ENCODE measurements at regions not wholly inside any gene's neighbourhood (a gene's known extent, or its start where the extent isn't known, plus 50 kb on each side); places are given as distances from the start of the nearest gene placed in this dataset.
"Not testable (repeated sequence)": the region's sequence is repeated elsewhere in the genome, so short reads cannot be mapped to it uniquely, and the experiment has no call there.

DNA sequence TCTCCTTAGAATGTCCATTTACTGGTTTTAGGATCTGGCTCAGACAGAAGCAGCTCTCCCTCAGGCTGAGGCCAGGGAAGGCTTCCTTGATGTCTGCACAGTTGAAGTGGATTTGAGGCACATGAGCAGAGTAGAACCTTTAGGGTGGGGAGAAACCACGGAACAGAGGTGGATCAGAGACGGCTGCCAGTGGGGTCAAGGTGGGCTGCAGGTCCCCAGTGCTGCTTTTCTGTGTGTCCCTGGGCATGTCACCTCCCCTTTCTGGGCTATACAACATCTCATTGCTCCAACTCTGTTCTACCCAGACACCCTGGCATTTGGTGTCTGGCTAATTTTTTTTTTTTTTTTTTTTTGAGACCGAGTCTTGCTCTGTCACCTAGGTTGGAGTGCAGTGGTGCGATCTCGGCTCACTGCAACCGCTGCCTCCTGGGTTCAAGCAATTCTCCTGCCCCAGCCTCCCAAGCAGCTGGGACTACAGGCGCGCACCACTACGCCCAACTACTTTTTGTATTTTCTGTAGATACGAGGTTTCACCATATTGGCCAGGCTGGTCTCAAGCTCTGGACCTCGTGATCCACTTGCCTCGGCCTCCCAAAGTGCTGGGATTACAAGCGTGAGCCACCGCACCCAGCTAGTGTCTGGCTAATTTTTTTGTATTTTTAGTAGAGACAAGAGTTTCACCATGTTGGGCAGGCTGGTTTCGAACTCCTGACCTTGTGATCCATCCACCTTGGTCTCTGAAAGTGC is 73.3 kb upstream of the THOC3 start:
- POLR2A ChIA-PET: not testable (repeated sequence)

DNA sequence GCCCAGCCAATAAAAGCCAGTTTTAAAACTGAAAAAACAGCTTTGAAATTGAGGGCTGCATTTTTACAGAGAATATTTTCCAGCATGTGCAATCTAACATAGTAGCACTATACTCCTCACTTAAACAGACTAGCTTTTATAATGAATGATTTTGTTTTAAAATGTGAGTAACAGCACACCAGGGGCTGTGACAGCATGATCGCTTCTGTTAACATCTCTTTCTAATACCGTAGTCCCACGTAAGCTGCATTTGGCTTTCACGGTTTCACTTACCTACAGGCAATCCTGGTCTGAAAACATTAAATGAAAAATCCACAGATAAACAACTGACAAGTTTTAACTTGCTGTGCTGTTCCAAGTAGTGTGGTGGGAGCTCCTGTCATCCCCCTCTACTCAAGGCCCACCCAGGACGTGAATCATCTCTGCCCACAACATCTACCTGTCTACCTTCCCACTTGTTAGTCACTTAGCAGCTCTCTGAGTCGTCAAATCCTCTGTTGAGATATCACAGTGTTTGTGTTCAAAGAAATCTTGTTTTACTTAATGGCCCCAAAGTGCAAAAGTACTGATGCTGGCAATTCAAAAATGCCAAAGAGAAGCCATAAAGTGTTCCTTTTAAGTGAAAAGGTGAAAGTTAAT is 74.0 kb upstream of the THOC3 start:
- H3K4me3 ChIP-seq (ENCODE audit: low read length); H3K9me3 Mint-ChIP-seq; H3K9me3 ChIP-seq (ENCODE audit: control insufficient read depth in 2 of 3, low read length in 3 of 3); H3K27me3 ChIP-seq (ENCODE audit: control insufficient read depth in 2 of 2, insufficient read depth in 2 of 2, low read length in 2 of 2); POLR2A ChIA-PET; H3K27me3 Mint-ChIP-seq; H3K27ac ChIP-seq (ENCODE audit: low read depth, low read length); CTCF ChIA-PET; intact Hi-C loops (cut with micrococcal nuclease); H3K36me3 Mint-ChIP-seq; H3K36me3 ChIP-seq (ENCODE audit: control insufficient read depth in 2 of 3, insufficient read depth in 3 of 3, low read length in 3 of 3): not testable (repeated sequence)
- H3K4me3 Mint-ChIP-seq: peak overlapping the region in 8 of 10 donors; percentile 1 to 79 (median 68)
- H3K4me1 ChIP-seq (ENCODE audit: control insufficient read depth in 2 of 2, insufficient read depth in 2 of 2, low read length in 2 of 2): peaks cover 0 to 15% of the 10 kb centered on the region in 2 donors
- DNase-seq (peak in 1 of 9 donors; percentile 55), ATAC-seq (peak; percentile 56)
- H3K27ac Mint-ChIP-seq: peak overlapping the region in 8 of 9 donors; percentile 17 to 98 (median 76)
- H3K4me1 Mint-ChIP-seq: peaks cover 5 to 44% (median 30%) of the 10 kb centered on the region in 7 donors

More for the DNA sequence above, 73.3 kb upstream of the THOC3 start:
- H3K27ac ChIP-seq (ENCODE audit: low read depth, low read length); H3K27me3 Mint-ChIP-seq; intact Hi-C loops (cut with micrococcal nuclease); H3K4me3 ChIP-seq (ENCODE audit: low read length); H3K36me3 Mint-ChIP-seq; H3K36me3 ChIP-seq (ENCODE audit: control insufficient read depth in 2 of 3, insufficient read depth in 3 of 3, low read length in 3 of 3); H3K9me3 Mint-ChIP-seq; H3K9me3 ChIP-seq (ENCODE audit: control insufficient read depth in 2 of 3, low read length in 3 of 3); DNase-seq; ATAC-seq; CTCF ChIA-PET; H3K27me3 ChIP-seq (ENCODE audit: control insufficient read depth in 2 of 2, insufficient read depth in 2 of 2, low read length in 2 of 2): not testable (repeated sequence)
- Mint-ChIP-seq H3K4me1 (peaks cover 5 to 50% (median 33%) of the 10 kb centered on the region in 7 donors), H3K4me3 (peak overlapping the region in 4 of 10 donors; percentile 37 to 79 (median 71)), H3K27ac (peak overlapping the region in 7 of 9 donors; percentile 28 to 98 (median 68))
- H3K4me1 ChIP-seq (ENCODE audit: control insufficient read depth in 2 of 2, insufficient read depth in 2 of 2, low read length in 2 of 2): peaks cover 0 to 17% of the 10 kb centered on the region in 2 donors

- H3K4me3 Mint-ChIP-seq; H3K4me3 ChIP-seq (ENCODE audit: low read length); H3K36me3 ChIP-seq (ENCODE audit: control insufficient read depth in 2 of 3, insufficient read depth in 3 of 3, low read length in 3 of 3); intact Hi-C loops (cut with micrococcal nuclease); CTCF ChIA-PET; H3K27me3 ChIP-seq (ENCODE audit: control insufficient read depth in 2 of 2, insufficient read depth in 2 of 2, low read length in 2 of 2); H3K27me3 Mint-ChIP-seq; POLR2A ChIA-PET; H3K9me3 Mint-ChIP-seq; ATAC-seq; DNase-seq; H3K27ac ChIP-seq (ENCODE audit: low read depth, low read length); H3K36me3 Mint-ChIP-seq; H3K9me3 ChIP-seq (ENCODE audit: control insufficient read depth in 2 of 3, low read length in 3 of 3): not testable (repeated sequence)
- H3K4me1 ChIP-seq (ENCODE audit: control insufficient read depth in 2 of 2, insufficient read depth in 2 of 2, low read length in 2 of 2): peaks cover 0 to 15% of the 10 kb centered on the region in 2 donors
- H3K27ac Mint-ChIP-seq: peak overlapping the region in 1 of 9 donors; percentile 61
- H3K4me1 Mint-ChIP-seq: peaks cover 2 to 34% (median 26%) of the 10 kb centered on the region in 7 donors
These were observed 75.2 kb upstream of the THOC3 start for GRCh38 chr5:176043252-176043829.

GRCh38 chr5:176043986-176044385 is 75.9 kb upstream of the THOC3 start:
- H3K36me3 Mint-ChIP-seq; CTCF ChIA-PET; H3K9me3 Mint-ChIP-seq; H3K27me3 ChIP-seq (ENCODE audit: control insufficient read depth in 2 of 2, insufficient read depth in 2 of 2, low read length in 2 of 2); POLR2A ChIA-PET; ATAC-seq; H3K27me3 Mint-ChIP-seq; H3K9me3 ChIP-seq (ENCODE audit: control insufficient read depth in 2 of 3, low read length in 3 of 3); H3K36me3 ChIP-seq (ENCODE audit: control insufficient read depth in 2 of 3, insufficient read depth in 3 of 3, low read length in 3 of 3); H3K27ac ChIP-seq (ENCODE audit: low read depth, low read length); DNase-seq; intact Hi-C loops (cut with micrococcal nuclease); H3K4me3 ChIP-seq (ENCODE audit: low read length): not testable (repeated sequence)
- H3K4me3 Mint-ChIP-seq: peak overlapping the region in 2 of 10 donors; percentile 14 to 49
- H3K4me1 ChIP-seq (ENCODE audit: control insufficient read depth in 2 of 2, insufficient read depth in 2 of 2, low read length in 2 of 2): peaks cover 0 to 19% of the 10 kb centered on the region in 2 donors
- H3K4me1 Mint-ChIP-seq: peaks cover 4 to 33% (median 27%) of the 10 kb centered on the region in 7 donors
- H3K27ac Mint-ChIP-seq: peak overlapping the region in 4 of 9 donors; percentile 38 to 67 (median 54)

GRCh38 chr5:176044431-176044830 is 76.3 kb upstream of the THOC3 start:
- CTCF ChIA-PET; intact Hi-C loops (cut with micrococcal nuclease); H3K27ac ChIP-seq (ENCODE audit: low read depth, low read length); H3K9me3 ChIP-seq (ENCODE audit: control insufficient read depth in 2 of 3, low read length in 3 of 3); H3K27me3 ChIP-seq (ENCODE audit: control insufficient read depth in 2 of 2, insufficient read depth in 2 of 2, low read length in 2 of 2); H3K27me3 Mint-ChIP-seq; H3K9me3 Mint-ChIP-seq; ATAC-seq; POLR2A ChIA-PET; H3K4me3 ChIP-seq (ENCODE audit: low read length); DNase-seq; H3K36me3 Mint-ChIP-seq; H3K36me3 ChIP-seq (ENCODE audit: control insufficient read depth in 2 of 3, insufficient read depth in 3 of 3, low read length in 3 of 3); H3K27ac Mint-ChIP-seq; H3K4me3 Mint-ChIP-seq: not testable (repeated sequence)
- H3K4me1 Mint-ChIP-seq: peaks cover 4 to 32% (median 23%) of the 10 kb centered on the region in 7 donors
- peaks cover 0 to 19% of the 10 kb centered on the region in 2 donors for H3K4me1 ChIP-seq (ENCODE audit: control insufficient read depth in 2 of 2, insufficient read depth in 2 of 2, low read length in 2 of 2)

DNA sequence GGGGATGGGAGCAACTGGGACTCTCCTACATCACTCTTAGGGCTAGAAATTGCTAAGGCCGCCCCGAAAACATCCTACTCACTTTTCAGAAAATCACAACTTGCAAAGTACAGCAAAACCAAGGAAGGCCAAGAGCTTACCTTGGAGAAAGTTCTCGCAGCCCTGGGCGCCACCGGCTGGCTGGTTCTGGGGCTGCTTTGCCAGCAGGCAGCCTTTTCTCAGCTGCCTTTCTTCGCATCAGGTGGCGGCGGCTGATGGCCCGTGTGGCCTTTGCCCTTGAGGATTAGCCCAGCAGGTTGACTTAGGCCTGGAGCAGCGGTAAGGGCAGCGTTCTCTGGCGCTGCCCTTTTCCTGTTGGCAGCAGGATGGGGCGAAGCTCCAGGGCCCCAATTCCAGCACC is 77.3 kb upstream of the THOC3 start:
- ATAC-seq (peak; percentile 60), DNase-seq (peak in 5 of 9 donors; percentile 31 to 48 (median 40))

More for the DNA sequence above, 77.3 kb upstream of the THOC3 start:
- H3K27ac ChIP-seq (ENCODE audit: low read depth, low read length); POLR2A ChIA-PET; H3K4me3 Mint-ChIP-seq; H3K4me3 ChIP-seq (ENCODE audit: low read length); H3K27me3 ChIP-seq (ENCODE audit: control insufficient read depth in 2 of 2, insufficient read depth in 2 of 2, low read length in 2 of 2); H3K9me3 ChIP-seq (ENCODE audit: control insufficient read depth in 2 of 3, low read length in 3 of 3); H3K36me3 ChIP-seq (ENCODE audit: control insufficient read depth in 2 of 3, insufficient read depth in 3 of 3, low read length in 3 of 3); CTCF ChIA-PET; H3K27me3 Mint-ChIP-seq; H3K9me3 Mint-ChIP-seq; H3K36me3 Mint-ChIP-seq; H3K4me1 ChIP-seq (ENCODE audit: control insufficient read depth in 2 of 2, insufficient read depth in 2 of 2, low read length in 2 of 2); intact Hi-C loops (cut with micrococcal nuclease); H3K27ac Mint-ChIP-seq: not testable (repeated sequence)
- H3K4me1 Mint-ChIP-seq: peaks cover 4 to 24% (median 13%) of the 10 kb centered on the region in 7 donors

Measured in naive thymus-derived CD4-positive, alpha-beta T cell (primary cell).